CD14-positive monocyte (primary cell): ENCODE measurements at regions not wholly inside any gene's neighbourhood (a gene's known extent, or its start where the extent isn't known, plus 50 kb on each side); places are given as distances from the start of the nearest gene placed in this dataset.

Experiments used
- DNase-seq, 3 donors: peaks; one replicate each; pipeline ENCODE4 v3.0.0-alpha.2; 2011 to 2022
- H2AFZ ChIP-seq: 2 replicates; pipeline ENCODE4 v1.6.0; 2012; ENCODE audit warnings: mild to moderate bottlenecking, low read depth, low read length, inconsistent platforms; ENCODE audit not compliant: insufficient read depth, poor library complexity, severe bottlenecking
- H3K27ac ChIP-seq, 2 donors: 1 replicate in 1 of 2; 2 replicates in 1 of 2; pipeline ENCODE4 v1.5.1; 2012 to 2013; ENCODE audit warnings: low read length in 2 of 2, control low read depth in 1 of 2, inconsistent platforms in 1 of 2, low read depth in 1 of 2, mild to moderate bottlenecking in 1 of 2
- H3K27me3 ChIP-seq, 2 donors: one replicate each; pipeline versions ENCODE4 v1.6.0 to v1.6.1; 2011 to 2013; ENCODE audit warnings: low read length in 2 of 2; ENCODE audit not compliant: control insufficient read depth in 2 of 2, insufficient read depth in 2 of 2
- H3K36me3 ChIP-seq, 2 donors: replicated peaks in 1 of 2; 1 replicate in 1 of 2; 2 replicates in 1 of 2; pipeline versions ENCODE4 v1.5.1 to v1.6.1; 2012 to 2013; ENCODE audit warnings: low read length in 2 of 2, control low read depth in 1 of 2, inconsistent platforms in 1 of 2, mild to moderate bottlenecking in 1 of 2; ENCODE audit not compliant: insufficient read depth in 2 of 2, control insufficient read depth in 1 of 2
- H3K4me1 ChIP-seq, 2 donors: 1 replicate in 1 of 2; 2 replicates in 1 of 2; pipeline versions ENCODE4 v1.5.1 to v1.6.1; 2012 to 2013; ENCODE audit warnings: low read length in 2 of 2, control low read depth in 1 of 2, inconsistent platforms in 1 of 2, mild to moderate bottlenecking in 1 of 2, moderate library complexity in 1 of 2; ENCODE audit not compliant: insufficient read depth in 2 of 2, control insufficient read depth in 1 of 2
- H3K4me2 ChIP-seq: replicated peaks from 2 replicates; pipeline ENCODE3; 2012; ENCODE audit warnings: low read length, moderate library complexity, mild to moderate bottlenecking; ENCODE audit not compliant: poor library complexity, severe bottlenecking; ENCODE audit errors: extremely low read depth
- H3K4me3 ChIP-seq, 3 experiments: fragments of 200-600 bp in 1 of 3; sonication (generic) in 1 of 3; replicated peaks in 1 of 3; 1 replicate in 2 of 3; 2 replicates in 1 of 3; pipeline ENCODE4 v1.5.1; 2011 to 2013; ENCODE audit warnings: low read length in 3 of 3, mild to moderate bottlenecking in 3 of 3, control low read depth in 2 of 3, low read depth in 2 of 3, inconsistent platforms in 1 of 3, moderate library complexity in 1 of 3
- H3K79me2 ChIP-seq: 2 replicates; pipeline ENCODE4 v1.6.0; 2012; ENCODE audit warnings: mild to moderate bottlenecking, control low read depth, inconsistent platforms, low read length, moderate library complexity; ENCODE audit not compliant: insufficient read depth
- H3K9ac ChIP-seq: 2 replicates; pipeline ENCODE4 v1.6.0; 2017; ENCODE audit warnings: low read length, mild to moderate bottlenecking; ENCODE audit not compliant: insufficient read depth, poor library complexity, severe bottlenecking
- H3K9me3 ChIP-seq, 2 donors: replicated peaks in 1 of 2; 1 replicate in 1 of 2; 2 replicates in 1 of 2; pipeline versions ENCODE4 v1.5.1 to v1.6.1; 2012 to 2013; ENCODE audit warnings: low read length in 2 of 2, control low read depth in 1 of 2; ENCODE audit not compliant: control insufficient read depth in 1 of 2, insufficient read depth in 1 of 2
- H4K20me1 ChIP-seq: 2 replicates; pipeline ENCODE4 v1.6.0; 2012; ENCODE audit warnings: mild to moderate bottlenecking, low read length, control low read depth, moderate library complexity; ENCODE audit not compliant: insufficient read depth
- H3K27ac Mint-ChIP-seq, 7 donors: one replicate each; pipeline ENCODE4 v1.8.0; 2020; ENCODE audit warnings: mild to moderate bottlenecking in 7 of 7, mixed read lengths in 7 of 7, moderate library complexity in 6 of 7, inconsistent platforms in 2 of 7
- H3K27me3 Mint-ChIP-seq, 3 donors: one replicate each; pipeline ENCODE4 v1.8.0; 2021 to 2022; ENCODE audit warnings: low read depth in 3 of 3, mild to moderate bottlenecking in 3 of 3, mixed read lengths in 3 of 3, moderate library complexity in 3 of 3, inconsistent platforms in 1 of 3
- H3K36me3 Mint-ChIP-seq, 2 donors: one replicate each; pipeline ENCODE4 v1.8.0; 2020; ENCODE audit warnings: mixed read lengths in 2 of 2, inconsistent platforms in 1 of 2, mild to moderate bottlenecking in 1 of 2
- H3K4me1 Mint-ChIP-seq: one replicate; pipeline ENCODE4 v1.8.0; 2020; ENCODE audit warnings: mild to moderate bottlenecking, mixed read lengths
- H3K4me3 Mint-ChIP-seq, 2 donors: one replicate each; pipeline ENCODE4 v1.8.0; 2020; ENCODE audit warnings: mild to moderate bottlenecking in 2 of 2, mixed read lengths in 2 of 2, moderate library complexity in 1 of 2
- H3K9me3 Mint-ChIP-seq, 7 donors: one replicate each; pipeline ENCODE4 v1.8.0; 2020 to 2022; ENCODE audit warnings: mixed read lengths in 7 of 7, mild to moderate bottlenecking in 6 of 7, moderate library complexity in 6 of 7, inconsistent platforms in 2 of 7
- WGBS: methylation state at CpG from one replicate; pipeline ENCODE4 v1.1.5; 2013; ENCODE audit warnings: missing lambda C conversion rate; ENCODE audit not compliant: insufficient coverage; 5-methylcytosine and 5-hydroxymethylcytosine counted together
- intact Hi-C, 2 donors: fragments of 100-400 bp; cut with micrococcal nuclease; formaldehyde crosslinking; loops; one replicate each; pipeline versions ENCODE4 v1.15.0 to v1.15.1; 2023
- TF ChIP-seq, protein P1 (sequence below): fragments of 200-600 bp; IDR thresholded peaks from one replicate; pipeline ENCODE4 v1.8.0; 2022; ENCODE audit warnings: antibody characterized with exemption, mild to moderate bottlenecking

DNA sequence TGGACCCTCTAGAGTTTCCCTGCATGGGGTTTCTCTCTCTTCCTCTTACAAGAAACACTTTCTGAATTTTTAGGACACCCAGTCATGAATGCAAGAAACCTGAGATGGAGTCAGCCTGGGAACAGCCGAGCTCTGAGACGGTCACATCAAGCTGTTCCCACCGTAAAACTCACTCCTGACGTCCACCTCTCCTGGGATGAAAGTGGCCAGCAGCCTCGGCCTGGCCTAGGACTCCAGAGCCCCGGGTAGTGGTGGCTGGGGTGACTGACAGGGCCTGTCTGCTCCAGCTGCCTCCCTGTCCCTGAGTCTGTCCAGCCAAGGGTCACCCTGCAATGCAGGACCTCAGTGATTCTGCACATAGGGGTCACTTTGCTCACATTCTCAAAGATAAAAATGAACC, 217.8 kb downstream of the SHOX start:
- Mint-ChIP-seq H3K36me3 (no peaks in the 10 kb centered on the region), H3K27ac (no peak overlapping the region), H3K4me1 (no peaks in the 10 kb centered on the region), H3K9me3 (peaks cover 0 to 3% (median 1%) of the 10 kb centered on the region in 7 donors), H3K27me3 (peaks cover 18 to 21% (median 19%) of the 10 kb centered on the region in 3 donors), H3K4me3 (no peak overlapping the region)
- TF ChIP-seq, protein P1, sequence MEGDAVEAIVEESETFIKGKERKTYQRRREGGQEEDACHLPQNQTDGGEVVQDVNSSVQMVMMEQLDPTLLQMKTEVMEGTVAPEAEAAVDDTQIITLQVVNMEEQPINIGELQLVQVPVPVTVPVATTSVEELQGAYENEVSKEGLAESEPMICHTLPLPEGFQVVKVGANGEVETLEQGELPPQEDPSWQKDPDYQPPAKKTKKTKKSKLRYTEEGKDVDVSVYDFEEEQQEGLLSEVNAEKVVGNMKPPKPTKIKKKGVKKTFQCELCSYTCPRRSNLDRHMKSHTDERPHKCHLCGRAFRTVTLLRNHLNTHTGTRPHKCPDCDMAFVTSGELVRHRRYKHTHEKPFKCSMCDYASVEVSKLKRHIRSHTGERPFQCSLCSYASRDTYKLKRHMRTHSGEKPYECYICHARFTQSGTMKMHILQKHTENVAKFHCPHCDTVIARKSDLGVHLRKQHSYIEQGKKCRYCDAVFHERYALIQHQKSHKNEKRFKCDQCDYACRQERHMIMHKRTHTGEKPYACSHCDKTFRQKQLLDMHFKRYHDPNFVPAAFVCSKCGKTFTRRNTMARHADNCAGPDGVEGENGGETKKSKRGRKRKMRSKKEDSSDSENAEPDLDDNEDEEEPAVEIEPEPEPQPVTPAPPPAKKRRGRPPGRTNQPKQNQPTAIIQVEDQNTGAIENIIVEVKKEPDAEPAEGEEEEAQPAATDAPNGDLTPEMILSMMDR, result no peak
- Histone ChIP-seq H4K20me1 (no peaks in the 10 kb centered on the region), H3K36me3 (no peaks in the 10 kb centered on the region), H2AFZ (no peak overlapping the region), H3K79me2 (no peaks in the 10 kb centered on the region), H3K4me3 (no peak overlapping the region), H3K4me1 (no peaks in the 10 kb centered on the region), H3K4me2 (no peak overlapping the region), H3K27me3 (no peaks in the 10 kb centered on the region), H3K27ac (no peak overlapping the region), H3K9ac (no peak overlapping the region), H3K9me3 (no peaks in the 10 kb centered on the region)
- WGBS, result 94% methylated on average over 6 of the region's 6 CpGs
- no peak for DNase-seq
- intact Hi-C loops, result no loop called here

GRCh38 chrX:843306-843705, 212.7 kb downstream of the SHOX start:
- no peaks in the 10 kb centered on the region for H3K36me3 Mint-ChIP-seq
- no peaks in the 10 kb centered on the region for H3K9me3 Mint-ChIP-seq
- H4K20me1 ChIP-seq, result no peaks in the 10 kb centered on the region
- H3K4me1 ChIP-seq, result no peaks in the 10 kb centered on the region
- 77% methylated on average over 3 of the region's 13 CpGs for WGBS
- intact Hi-C loops, result no loop called here
- H3K4me3 Mint-ChIP-seq, result no peak overlapping the region
- DNase-seq, result no peak
- H3K27ac Mint-ChIP-seq, result no peak overlapping the region
- no peak overlapping the region for H3K4me2 ChIP-seq
- H3K79me2 ChIP-seq, result no peaks in the 10 kb centered on the region
- no peaks in the 10 kb centered on the region for H3K9me3 ChIP-seq
- H3K4me1 Mint-ChIP-seq, result no peaks in the 10 kb centered on the region
- H3K4me3 ChIP-seq, result no peak overlapping the region
- TF ChIP-seq, protein P1, result no peak
- no peaks in the 10 kb centered on the region for H3K36me3 ChIP-seq
- H3K27ac ChIP-seq, result no peak overlapping the region
- H3K9ac ChIP-seq, result no peak overlapping the region
- H2AFZ ChIP-seq, result no peak overlapping the region
- H3K27me3 ChIP-seq, result no peaks in the 10 kb centered on the region
- peaks cover 3 to 13% (median 3%) of the 10 kb centered on the region in 3 donors for H3K27me3 Mint-ChIP-seq
